WTC11 (cell line): ENCODE measurements at regions not wholly inside any gene's neighbourhood (a gene's known extent, or its start where the extent isn't known, plus 50 kb on each side); places are given as distances from the start of the nearest gene placed in this dataset.

Source experiments
- ATAC-seq: fragments of 200-7000 bp; cut with Tn5 transposase; 2 replicates; pipeline ENCODE4 v1.10.0; 2021; ENCODE audit warnings: mild to moderate bottlenecking, moderate library complexity
- CTCF ChIA-PET: fragments of 300-600 bp; sonication (Branson Sonifier 250); formaldehyde crosslinking; loops from one replicate; lab custom pipeline; 2021; ENCODE audit warnings: antibody characterized with exemption; lab: Charles Lee
- POLR2A ChIA-PET: fragments of 350-600 bp; sonication (Branson Sonifier 250); formaldehyde crosslinking; loops from one replicate; lab custom pipeline; 2021; ENCODE audit warnings: antibody characterized with exemption; lab: Charles Lee
- DNase-seq: peaks from one replicate; pipeline ENCODE4 v3.0.0; 2021; ENCODE audit warnings: low spot score
- H3K27ac Mint-ChIP-seq: 2 replicates; pipeline ENCODE4 v1.8.0; 2021; ENCODE audit warnings: mixed read lengths
- H3K27me3 Mint-ChIP-seq: 2 replicates; pipeline ENCODE4 v1.8.0; 2021; ENCODE audit warnings: low read depth, mild to moderate bottlenecking, moderate library complexity, mixed read lengths
- H3K36me3 Mint-ChIP-seq: 2 replicates; pipeline ENCODE4 v1.8.0; 2021; ENCODE audit warnings: mixed read lengths
- H3K4me1 Mint-ChIP-seq: 2 replicates; pipeline ENCODE4 v1.8.0; 2022; ENCODE audit warnings: mixed read lengths
- H3K4me3 Mint-ChIP-seq: 2 replicates; pipeline ENCODE4 v1.8.0; 2021; ENCODE audit warnings: mild to moderate bottlenecking, moderate library complexity, mixed read lengths
- H3K9me3 Mint-ChIP-seq: 2 replicates; pipeline ENCODE4 v1.8.0; 2021; ENCODE audit warnings: mixed read lengths
- FOXP4 ChIP-seq: sonication (generic); formaldehyde crosslinking; IDR thresholded peaks from 2 replicates; pipeline ENCODE4 v1.8.0; 2022; ENCODE audit warnings: mild to moderate bottlenecking, missing genetic modification reagents
- GRHL2 ChIP-seq: fragments of 250-450 bp; sonication (Bioruptor Pico); IDR thresholded peaks from 2 replicates; pipeline ENCODE4 v1.8.0; 2022; ENCODE audit warnings: mild to moderate bottlenecking, moderate library complexity; ENCODE audit not compliant: insufficient replicate concordance, severe bottlenecking
- HMGA2 ChIP-seq: fragments of 250-450 bp; sonication (Bioruptor Pico); IDR thresholded peaks from 2 replicates; pipeline ENCODE4 v1.4.0; 2021; ENCODE audit warnings: mild to moderate bottlenecking, moderate library complexity
- IRF1 ChIP-seq: sonication (generic); formaldehyde crosslinking; IDR thresholded peaks from 2 replicates; pipeline ENCODE4 v1.8.0; 2023; ENCODE audit warnings: missing genetic modification reagents
- TP53 ChIP-seq: sonication (generic); formaldehyde crosslinking; IDR thresholded peaks from 2 replicates; pipeline ENCODE4 v1.8.1; 2023; ENCODE audit warnings: mild to moderate bottlenecking, missing genetic modification reagents
- ZNF263 ChIP-seq: sonication (generic); formaldehyde crosslinking; IDR thresholded peaks from 2 replicates; pipeline ENCODE4 v1.8.1; 2022; ENCODE audit warnings: low read depth, mild to moderate bottlenecking, moderate library complexity, missing genetic modification reagents
- ZNF512 ChIP-seq: sonication (generic); formaldehyde crosslinking; IDR thresholded peaks from 2 replicates; pipeline ENCODE4 v1.8.1; 2022; ENCODE audit warnings: missing genetic modification reagents, borderline replicate concordance
- TF ChIP-seq, protein P1 (sequence below): fragments of 250-450 bp; sonication (Bioruptor Pico); conservative IDR thresholded peaks from 2 replicates; pipeline ENCODE4 v1.9.0; 2021; ENCODE audit warnings: mild to moderate bottlenecking
- TF ChIP-seq, protein P2 (sequence below): sonication (generic); formaldehyde crosslinking; IDR thresholded peaks from 2 replicates; pipeline ENCODE4 v1.8.0; 2023; ENCODE audit warnings: mild to moderate bottlenecking, missing genetic modification reagents

GRCh38 chr11:86152006-86152862 is 83.3 kb upstream of the PICALM start:
- ATAC-seq: no peak

GRCh38 chr11:86151174-86152005 is 82.5 kb upstream of the PICALM start:
- H3K4me3 Mint-ChIP-seq: no peak overlapping the region
- no peaks in the 10 kb centered on the region for H3K9me3 Mint-ChIP-seq
- H3K36me3 Mint-ChIP-seq: no peaks in the 10 kb centered on the region
- peaks cover 3% of the 10 kb centered on the region for H3K27me3 Mint-ChIP-seq
- DNase-seq: no peak
- H3K27ac Mint-ChIP-seq: no peak overlapping the region
- ChIA-PET CTCF (interaction anchor here (0.5 to 0.7 kb wide), 2 partner anchors 24 to 296 kb away, joined by 3 read pairs; partner anchors contain the start of gene CCDC83), POLR2A (interaction anchor here (0.9 kb wide), 1 partner anchor 83 kb away, joined by 3 read pairs; the partner anchor contains the start of gene PICALM)
- ATAC-seq: peak; percentile 40
- TF ChIP-seq GRHL2 (CRISPR knock-in tag): no peak
- TF ChIP-seq ZNF512 (CRISPR knock-in tag): no peak
- no peak for TF ChIP-seq HMGA2
- no peak for TF ChIP-seq TP53 (CRISPR knock-in tag)
- no peak for TF ChIP-seq IRF1 (CRISPR knock-in tag)
- TF ChIP-seq, protein P1, sequence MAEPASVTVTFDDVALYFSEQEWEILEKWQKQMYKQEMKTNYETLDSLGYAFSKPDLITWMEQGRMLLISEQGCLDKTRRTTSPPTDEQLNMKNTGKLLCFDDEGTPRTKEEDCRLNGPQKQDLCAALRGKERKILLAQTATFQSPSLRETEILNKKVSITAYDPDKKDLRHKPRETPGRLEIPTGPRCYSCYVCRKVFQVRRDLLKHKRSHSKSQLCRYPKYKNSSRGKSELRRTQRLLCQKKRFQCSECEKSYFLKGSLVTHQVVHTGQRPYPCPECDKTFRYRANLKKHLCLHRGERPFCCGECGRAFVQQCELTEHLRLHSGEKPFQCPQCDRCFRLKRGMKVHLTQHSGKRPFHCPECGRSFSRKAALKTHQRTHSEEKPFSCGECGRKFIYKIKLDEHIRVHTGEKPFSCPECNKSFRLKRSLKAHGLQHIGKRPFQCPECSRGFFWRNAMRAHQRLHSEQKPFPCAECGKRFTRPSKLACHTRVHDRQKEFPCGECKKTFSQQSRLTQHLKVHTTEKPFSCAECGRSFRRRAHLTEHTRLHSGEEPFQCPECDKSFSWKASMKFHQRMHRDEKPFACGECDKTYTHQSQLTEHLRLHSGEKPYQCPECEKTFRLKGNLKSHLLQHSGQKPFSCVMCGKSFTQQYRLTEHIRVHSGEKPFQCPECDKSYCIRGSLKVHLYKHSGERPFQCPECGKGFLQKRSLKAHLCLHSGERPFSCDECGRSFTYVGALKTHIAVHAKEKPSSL (CRISPR knock-in tag): no peak
- no peak for TF ChIP-seq ZNF263 (CRISPR knock-in tag)
- TF ChIP-seq, protein P2, sequence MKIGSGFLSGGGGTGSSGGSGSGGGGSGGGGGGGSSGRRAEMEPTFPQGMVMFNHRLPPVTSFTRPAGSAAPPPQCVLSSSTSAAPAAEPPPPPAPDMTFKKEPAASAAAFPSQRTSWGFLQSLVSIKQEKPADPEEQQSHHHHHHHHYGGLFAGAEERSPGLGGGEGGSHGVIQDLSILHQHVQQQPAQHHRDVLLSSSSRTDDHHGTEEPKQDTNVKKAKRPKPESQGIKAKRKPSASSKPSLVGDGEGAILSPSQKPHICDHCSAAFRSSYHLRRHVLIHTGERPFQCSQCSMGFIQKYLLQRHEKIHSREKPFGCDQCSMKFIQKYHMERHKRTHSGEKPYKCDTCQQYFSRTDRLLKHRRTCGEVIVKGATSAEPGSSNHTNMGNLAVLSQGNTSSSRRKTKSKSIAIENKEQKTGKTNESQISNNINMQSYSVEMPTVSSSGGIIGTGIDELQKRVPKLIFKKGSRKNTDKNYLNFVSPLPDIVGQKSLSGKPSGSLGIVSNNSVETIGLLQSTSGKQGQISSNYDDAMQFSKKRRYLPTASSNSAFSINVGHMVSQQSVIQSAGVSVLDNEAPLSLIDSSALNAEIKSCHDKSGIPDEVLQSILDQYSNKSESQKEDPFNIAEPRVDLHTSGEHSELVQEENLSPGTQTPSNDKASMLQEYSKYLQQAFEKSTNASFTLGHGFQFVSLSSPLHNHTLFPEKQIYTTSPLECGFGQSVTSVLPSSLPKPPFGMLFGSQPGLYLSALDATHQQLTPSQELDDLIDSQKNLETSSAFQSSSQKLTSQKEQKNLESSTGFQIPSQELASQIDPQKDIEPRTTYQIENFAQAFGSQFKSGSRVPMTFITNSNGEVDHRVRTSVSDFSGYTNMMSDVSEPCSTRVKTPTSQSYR (CRISPR knock-in tag): no peak
- peaks cover 17% of the 10 kb centered on the region for H3K4me1 Mint-ChIP-seq

More at GRCh38 chr11:86152006-86152862, 83.3 kb upstream of the PICALM start:
- peaks cover 17% of the 10 kb centered on the region for H3K4me1 Mint-ChIP-seq
- H3K27me3 Mint-ChIP-seq: peaks cover 3% of the 10 kb centered on the region
- no peak overlapping the region for H3K27ac Mint-ChIP-seq
- no peaks in the 10 kb centered on the region for H3K9me3 Mint-ChIP-seq
- POLR2A ChIA-PET: no interaction called here
- no peak for DNase-seq
- CTCF ChIA-PET: interaction anchor here (0.7 kb wide), 1 partner anchor 23 kb away, joined by 3 read pairs; no protein-coding TSS in a partner anchor
- no peaks in the 10 kb centered on the region for H3K36me3 Mint-ChIP-seq
- H3K4me3 Mint-ChIP-seq: no peak overlapping the region
- no peak for TF ChIP-seq FOXP4 (CRISPR knock-in tag)
